K562 (cell line): ENCODE measurements at regions not wholly inside any gene's neighbourhood (a gene's known extent, or its start where the extent isn't known, plus 50 kb on each side); places are given as distances from the start of the nearest gene placed in this dataset.

Source experiments
- ATAC-seq: fragments of 200-7000 bp; cut with Tn5 transposase; 3 replicates; pipeline ENCODE4 v1.9.1; 2020; ENCODE audit warnings: moderate library complexity
- BruUV-seq: library from RNA; stranded (reverse); fragments of 400-500 nt; replicated peaks from 2 replicates; lab custom pipeline; 2021; lab: Mats Ljungman, UMichigan
- CTCF ChIA-PET: fragments of 300-600 bp; formaldehyde crosslinking; extraction: SDS; loops from one replicate; lab custom pipeline; 2021; ENCODE audit warnings: low intra/inter-chr PET ratio; lab: Yijun Ruan, JAX
- POLR2A ChIA-PET: fragments of 300-600, 350-650 bp; sonication (Branson Sonifier 250); formaldehyde crosslinking; extraction: SDS; loops from one replicate; lab custom pipeline; 2021; ENCODE audit warnings: antibody characterized with exemption, inconsistent platforms; lab: Yijun Ruan, JAX
- DNase-seq, 4 experiments: peaks; one replicate each; pipeline versions ENCODE4 v3.0.0 to v3.0.0-alpha.2; 2011 to 2018; ENCODE audit warnings: low spot score in 3 of 4, mixed read lengths in 3 of 4; ENCODE audit errors: extremely low read depth in 1 of 4
- FAIRE-seq: peaks from 2 replicates; lab custom pipeline; 2011; peaks lifted over from hg19 to GRCh38; lab: Jason Lieb, UNC
- H2AFZ ChIP-seq: 2 replicates; pipeline ENCODE4 v1.6.0; 2011; ENCODE audit warnings: low read depth, low read length, control low read depth, inconsistent platforms
- H3K27ac ChIP-seq: fragments of 200-600 bp; 3 replicates; pipeline ENCODE4 v1.8.0; 2011; ENCODE audit warnings: low read depth, mild to moderate bottlenecking, control low read depth, inconsistent platforms, low read length, moderate library complexity, mixed read lengths; ENCODE audit errors: extremely low read depth
- H3K27me3 ChIP-seq, 2 experiments: fragments of 300-600 bp in 1 of 2; 2 replicates in 1 of 2; 3 replicates in 1 of 2; pipeline versions ENCODE4 v1.6.0 to v1.8.0; 2011; ENCODE audit warnings: inconsistent platforms in 2 of 2, low read length in 2 of 2, mild to moderate bottlenecking in 1 of 2, mixed read lengths in 1 of 2, moderate library complexity in 1 of 2; ENCODE audit not compliant: control insufficient read depth in 2 of 2, insufficient read depth in 2 of 2
- H3K36me3 ChIP-seq: fragments of 300-600 bp; 3 replicates; pipeline ENCODE4 v1.8.0; 2011; ENCODE audit warnings: mild to moderate bottlenecking, low read length, inconsistent platforms; ENCODE audit not compliant: control insufficient read depth, insufficient read depth
- H3K4me1 ChIP-seq, 2 experiments: fragments of 200-600 bp in 1 of 2; replicated peaks in 1 of 2; 2 replicates in 1 of 2; 3 replicates in 1 of 2; pipeline versions ENCODE4 v1.5.1 to v1.8.0; 2011; ENCODE audit warnings: inconsistent platforms in 2 of 2, low read length in 2 of 2, mild to moderate bottlenecking in 1 of 2, mixed read lengths in 1 of 2, moderate library complexity in 1 of 2; ENCODE audit not compliant: control insufficient read depth in 2 of 2, insufficient read depth in 2 of 2
- H3K4me2 ChIP-seq: 2 replicates; pipeline ENCODE4 v1.6.1; 2011; ENCODE audit warnings: low read length, control low read depth, inconsistent platforms, mixed read lengths; ENCODE audit not compliant: insufficient read depth
- H3K4me3 ChIP-seq: fragments of 200-600 bp; sonication (generic), shearing (Covaris generic); 2 replicates; pipeline ENCODE4 v1.5.1; 2016; ENCODE audit warnings: control low read depth, inconsistent platforms
- H3K79me2 ChIP-seq: fragments of 200-600 bp; 3 replicates; pipeline ENCODE4 v1.8.0; 2011; ENCODE audit warnings: low read length, inconsistent platforms; ENCODE audit not compliant: control insufficient read depth, insufficient read depth
- H3K9ac ChIP-seq, 2 experiments: 2 replicates each; pipeline versions ENCODE4 v1.6.0 to v1.6.1; 2011; ENCODE audit warnings: low read depth in 2 of 2, low read length in 2 of 2, control low read depth in 1 of 2, inconsistent platforms in 1 of 2, mild to moderate bottlenecking in 1 of 2, mixed read lengths in 1 of 2; ENCODE audit not compliant: insufficient read depth in 1 of 2
- H3K9me1 ChIP-seq: one replicate; pipeline ENCODE4 v1.6.0; 2011; ENCODE audit warnings: inconsistent platforms, mild to moderate bottlenecking, low read length, moderate library complexity; ENCODE audit not compliant: control insufficient read depth, insufficient read depth
- H3K9me3 ChIP-seq: replicated peaks from 2 replicates; pipeline ENCODE4 v1.5.1; 2011; ENCODE audit warnings: low read depth, low read length, inconsistent platforms; ENCODE audit not compliant: control insufficient read depth, insufficient read depth
- H4K20me1 ChIP-seq: replicated peaks from 2 replicates; pipeline ENCODE4 v1.6.1; 2011; ENCODE audit warnings: low read length, inconsistent platforms, mixed read lengths; ENCODE audit not compliant: control insufficient read depth, insufficient read depth
- BCLAF1 ChIP-seq, 2 experiments: fragments of 450-650 bp in 1 of 2; IDR thresholded peaks; 2 replicates each; pipeline ENCODE4 v1.6.1; 2011 to 2017; ENCODE audit warnings: low read depth in 2 of 2, antibody characterized with exemption in 1 of 2, borderline replicate concordance in 1 of 2, low read length in 1 of 2, mild to moderate bottlenecking in 1 of 2, mixed read lengths in 1 of 2; ENCODE audit not compliant: control insufficient read depth in 1 of 2
- CTBP1 ChIP-seq: fragments of 450-650 bp; IDR thresholded peaks from 2 replicates; pipeline ENCODE4 v1.6.1; 2016; ENCODE audit warnings: borderline replicate concordance
- GTF2F1 ChIP-seq: IDR thresholded peaks from 2 replicates; pipeline ENCODE4 v1.6.1; 2011; ENCODE audit warnings: low read depth, low read length, improper control_type of control experiment
- IRF2 ChIP-seq: sonication (generic); formaldehyde crosslinking; IDR thresholded peaks from 2 replicates; pipeline ENCODE4 v1.8.1; 2022; ENCODE audit warnings: mild to moderate bottlenecking, missing genetic modification reagents
- MED1 ChIP-seq: sonication (generic); formaldehyde crosslinking; IDR thresholded peaks from 2 replicates; pipeline ENCODE4 v1.8.1; 2023; ENCODE audit warnings: missing genetic modification reagents, borderline replicate concordance
- ZBTB7A ChIP-seq: IDR thresholded peaks from 2 replicates; pipeline ENCODE4 v1.6.1; 2011; ENCODE audit warnings: low read depth, mild to moderate bottlenecking, low read length, moderate library complexity, borderline replicate concordance; ENCODE audit not compliant: control insufficient read depth
- ZEB2 ChIP-seq: fragments of 450-650 bp; IDR thresholded peaks from 2 replicates; pipeline ENCODE4 v1.6.1; 2016
- WGBS: fragments of 100-300 bp; shearing (Covaris generic); methylation state at CpG from one replicate; pipeline ENCODE4 v1.1.6; 2016; ENCODE audit warnings: low coverage, mixed read lengths; ENCODE audit not compliant: insufficient coverage; ENCODE audit errors: missing lambda C conversion rate; 5-methylcytosine and 5-hydroxymethylcytosine counted together
- in situ Hi-C: fragments of 300-500 bp; cut with MboI; formaldehyde crosslinking; loops from 4 replicates; pipeline ENCODE4 v1.15.0; 2018; ENCODE audit warnings: inconsistent platforms, mixed read lengths
- intact Hi-C: fragments of 100-400 bp; cut with micrococcal nuclease; formaldehyde crosslinking; loops from 2 replicates; pipeline ENCODE4 v1.14.2; 2022
- TF ChIP-seq, protein P1 (sequence below): fragments of 450-650 bp; IDR thresholded peaks from 2 replicates; pipeline ENCODE4 v1.7.1; 2018; ENCODE audit warnings: mild to moderate bottlenecking, low read depth; ENCODE audit not compliant: partially characterized antibody

- no peak for FAIRE-seq
- CTCF ChIA-PET, result interaction anchor here (0.8 kb wide), 1 partner anchor 1178 kb away, joined by 3 read pairs; no protein-coding TSS in a partner anchor
Measured at GRCh38 chr20:55424476-55424875, 580.8 kb downstream of the CBLN4 start.

More at GRCh38 chr20:55424476-55424875, 580.8 kb downstream of the CBLN4 start:
- in situ Hi-C loops, result no loop called here
- Histone ChIP-seq H3K27me3 (no peaks in the 10 kb centered on the region), H3K79me2 (no peaks in the 10 kb centered on the region), H3K27ac (no peak overlapping the region), H3K9me3 (no peaks in the 10 kb centered on the region), H4K20me1 (no peaks in the 10 kb centered on the region), H3K4me2 (no peak overlapping the region), H3K9ac (no peak overlapping the region), H3K36me3 (no peaks in the 10 kb centered on the region), H3K9me1 (no peaks in the 10 kb centered on the region), H3K4me3 (no peak overlapping the region), H3K4me1 (no peaks in the 10 kb centered on the region), H2AFZ (no peak overlapping the region)
- POLR2A ChIA-PET, result no interaction called here
- no peak for ATAC-seq
- TF ChIP-seq, protein P1, sequence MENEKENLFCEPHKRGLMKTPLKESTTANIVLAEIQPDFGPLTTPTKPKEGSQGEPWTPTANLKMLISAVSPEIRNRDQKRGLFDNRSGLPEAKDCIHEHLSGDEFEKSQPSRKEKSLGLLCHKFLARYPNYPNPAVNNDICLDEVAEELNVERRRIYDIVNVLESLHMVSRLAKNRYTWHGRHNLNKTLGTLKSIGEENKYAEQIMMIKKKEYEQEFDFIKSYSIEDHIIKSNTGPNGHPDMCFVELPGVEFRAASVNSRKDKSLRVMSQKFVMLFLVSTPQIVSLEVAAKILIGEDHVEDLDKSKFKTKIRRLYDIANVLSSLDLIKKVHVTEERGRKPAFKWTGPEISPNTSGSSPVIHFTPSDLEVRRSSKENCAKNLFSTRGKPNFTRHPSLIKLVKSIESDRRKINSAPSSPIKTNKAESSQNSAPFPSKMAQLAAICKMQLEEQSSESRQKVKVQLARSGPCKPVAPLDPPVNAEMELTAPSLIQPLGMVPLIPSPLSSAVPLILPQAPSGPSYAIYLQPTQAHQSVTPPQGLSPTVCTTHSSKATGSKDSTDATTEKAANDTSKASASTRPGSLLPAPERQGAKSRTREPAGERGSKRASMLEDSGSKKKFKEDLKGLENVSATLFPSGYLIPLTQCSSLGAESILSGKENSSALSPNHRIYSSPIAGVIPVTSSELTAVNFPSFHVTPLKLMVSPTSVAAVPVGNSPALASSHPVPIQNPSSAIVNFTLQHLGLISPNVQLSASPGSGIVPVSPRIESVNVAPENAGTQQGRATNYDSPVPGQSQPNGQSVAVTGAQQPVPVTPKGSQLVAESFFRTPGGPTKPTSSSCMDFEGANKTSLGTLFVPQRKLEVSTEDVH, result no peak
- TF ChIP-seq MED1 (CRISPR knock-in tag) (no peak), ZBTB7A (no peak), ZEB2 (no peak), CTBP1 (no peak), BCLAF1 (IDR thresholded peaks at IDR 0.05; ENCODE audit: borderline replicate concordance in 1 of 2, control insufficient read depth in 1 of 2, low read depth in 2 of 2, low read length in 1 of 2) (no peak), IRF2 (CRISPR knock-in tag) (no peak), GTF2F1 (no peak)
- intact Hi-C loops, result no loop called here
- 2% methylated on average over 3 of the region's 3 CpGs for WGBS
- DNase-seq, result no peak
- BruUV-seq, result no TSS peak
